Lung (tissue), 11 donors: ENCODE measurements at regions not wholly inside any gene's neighbourhood (a gene's known extent, or its start where the extent isn't known, plus 50 kb on each side); places are given as distances from the start of the nearest gene placed in this dataset.

Experiments used
- ATAC-seq: fragments of 200-7000 bp; cut with Tn5 transposase; one replicate; pipeline ENCODE4 v1.9.1; 2020; ENCODE audit warnings: moderate number of reproducible peaks; ENCODE audit not compliant: insufficient read depth, low FRiP score
- DNase-seq, 3 donors: peaks; one replicate each; pipeline ENCODE4 v3.0.0-alpha.2; 2013 to 2017
- H3K27ac ChIP-seq, 2 donors: one replicate each; pipeline ENCODE4 v1.5.1; 2013; ENCODE audit warnings: mild to moderate bottlenecking in 2 of 2, moderate library complexity in 2 of 2, control low read depth in 1 of 2, inconsistent platforms in 1 of 2, low read depth in 1 of 2, low read length in 1 of 2
- H3K27me3 ChIP-seq, 3 donors: one replicate each; pipeline ENCODE4 v1.5.1; 2013; ENCODE audit warnings: low read length in 2 of 3; ENCODE audit not compliant: control insufficient read depth in 3 of 3, insufficient read depth in 3 of 3
- H3K36me3 ChIP-seq, 4 donors: one replicate each; pipeline ENCODE4 v1.5.1; 2013; ENCODE audit warnings: low read length in 4 of 4, mild to moderate bottlenecking in 1 of 4, moderate library complexity in 1 of 4; ENCODE audit not compliant: control insufficient read depth in 4 of 4, insufficient read depth in 4 of 4
- H3K4me1 ChIP-seq, 5 donors: one replicate each; pipeline ENCODE4 v1.5.1; 2013; ENCODE audit warnings: low read length in 5 of 5, mild to moderate bottlenecking in 2 of 5, moderate library complexity in 1 of 5; ENCODE audit not compliant: control insufficient read depth in 5 of 5, insufficient read depth in 5 of 5
- H3K4me3 ChIP-seq: one replicate; pipeline ENCODE4 v1.5.1; 2013; ENCODE audit warnings: mild to moderate bottlenecking, control low read depth, moderate library complexity
- H3K9ac ChIP-seq, 2 donors: one replicate each; pipeline ENCODE4 v1.5.1; 2013; ENCODE audit warnings: low read length in 2 of 2, control low read depth in 1 of 2; ENCODE audit not compliant: insufficient read depth in 1 of 2
- H3K9me3 ChIP-seq, 4 donors: one replicate each; pipeline ENCODE4 v1.5.1; 2013; ENCODE audit warnings: low read length in 3 of 4, mild to moderate bottlenecking in 1 of 4, moderate library complexity in 1 of 4; ENCODE audit not compliant: control insufficient read depth in 4 of 4, insufficient read depth in 3 of 4
- CTCF ChIP-seq: IDR thresholded peaks from 2 replicates; pipeline ENCODE4 v1.5.1; 2012; ENCODE audit warnings: mild to moderate bottlenecking; ENCODE audit errors: control extremely low read depth, extremely low read depth
- WGBS, 2 donors: extraction: QIAGEN DNeasy Blood & Tissue Kit; methylation state at CpG; one replicate each; pipeline ENCODE4 v1.1.7; 2013; 5-methylcytosine and 5-hydroxymethylcytosine counted together
- donor health status: control.
- donor health status: control.
- donor health status: Bipolar disorder and iron deficiency.
- donor health status: healthy.
- donor health status: DM: yes; HTN: yes; CAD: no.

- peaks cover 0 to 3% (median 0%) of the 10 kb centered on the region in 4 donors for H3K9me3 ChIP-seq
- TF ChIP-seq CTCF: no peak
- H3K4me1 ChIP-seq: no peaks in the 10 kb centered on the region
- WGBS, 2 donors: 68 to 93% methylated on average over 6 of the region's 6 CpGs
- ATAC-seq: no peak
- no peak overlapping the region for H3K4me3 ChIP-seq
- no peaks in the 10 kb centered on the region for H3K36me3 ChIP-seq
- H3K27me3 ChIP-seq: no peaks in the 10 kb centered on the region
- no peak for DNase-seq
- no peak overlapping the region for H3K9ac ChIP-seq
- H3K27ac ChIP-seq: no peak overlapping the region
Observed at GRCh38 chr7:155867734-155868400, 55.6 kb upstream of the SHH start.

GRCh38 chr7:155867280-155867679 is 55.0 kb upstream of the SHH start:
- H3K4me3 ChIP-seq: no peak overlapping the region
- ATAC-seq (no peak), DNase-seq (no peak)
- TF ChIP-seq CTCF: no peak
- 64 to 83% methylated on average over 3 of the region's 3 CpGs for WGBS, 2 donors
- no peaks in the 10 kb centered on the region for H3K36me3 ChIP-seq
- H3K4me1 ChIP-seq: no peaks in the 10 kb centered on the region
- H3K9me3 ChIP-seq: peaks cover 0 to 3% (median 0%) of the 10 kb centered on the region in 4 donors
- no peaks in the 10 kb centered on the region for H3K27me3 ChIP-seq
- no peak overlapping the region for H3K9ac ChIP-seq
- H3K27ac ChIP-seq: no peak overlapping the region

GRCh38 chr7:155865830-155866525 is 53.7 kb upstream of the SHH start:
- 71 to 73% methylated on average over 19 of the region's 19 CpGs for WGBS, 2 donors
- ATAC-seq: no peak
- no peak for TF ChIP-seq CTCF

More at GRCh38 chr7:155865830-155866525, 53.7 kb upstream of the SHH start:
- no peak overlapping the region for H3K4me3 ChIP-seq
- peaks cover 0 to 6% (median 3%) of the 10 kb centered on the region in 5 donors for H3K4me1 ChIP-seq
- H3K36me3 ChIP-seq: no peaks in the 10 kb centered on the region
- no peaks in the 10 kb centered on the region for H3K27me3 ChIP-seq
- H3K9me3 ChIP-seq: peaks cover 0 to 3% (median 0%) of the 10 kb centered on the region in 4 donors
- H3K27ac ChIP-seq: no peak overlapping the region
- H3K9ac ChIP-seq: no peak overlapping the region
- DNase-seq: no peak
